ENCODE measurements at regions not wholly inside any gene's neighbourhood (a gene's known extent, or its start where the extent isn't known, plus 50 kb on each side); places are given as distances from the start of the nearest gene placed in this dataset.

DNA sequence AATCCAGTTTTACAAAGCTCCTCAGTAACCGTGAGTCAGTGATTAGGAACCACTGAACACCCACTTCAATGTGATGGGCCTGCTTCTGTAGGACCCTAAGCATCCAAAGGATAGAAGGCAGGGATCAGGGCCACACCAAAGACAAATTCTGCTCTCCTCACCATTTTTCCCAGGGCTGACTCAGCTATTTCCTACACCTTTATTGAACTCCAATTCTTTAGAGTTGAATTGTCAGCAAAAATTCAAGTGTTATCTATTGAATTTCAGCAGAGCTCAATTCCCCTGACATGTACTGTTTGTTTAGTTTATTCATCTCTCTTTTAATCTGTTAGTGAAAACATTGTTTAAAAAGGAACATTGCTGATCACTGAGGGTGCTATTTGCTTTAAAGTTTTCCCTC is 457.7 kb upstream of the TMPO start:
- DNase-seq: no peak
- H3K4me1 Mint-ChIP-seq: no peaks in the 10 kb centered on the region
- H3K27ac Mint-ChIP-seq: no peak overlapping the region
- H3K9me3 Mint-ChIP-seq (ENCODE audit: low read depth): no peaks in the 10 kb centered on the region
- no peaks in the 10 kb centered on the region for H3K27me3 Mint-ChIP-seq
- H3K36me3 Mint-ChIP-seq (ENCODE audit: low read depth): no peaks in the 10 kb centered on the region
- H3K4me3 Mint-ChIP-seq: no peak overlapping the region
- POLR2A ChIA-PET: no interaction called here
- CTCF ChIA-PET: no interaction called here
- intact Hi-C loops (cut with DNase I, micrococcal nuclease): no loop called here
- no peak for ATAC-seq

GRCh38 chr12:98058213-98058612 is 457.2 kb upstream of the TMPO start:
- ChIA-PET POLR2A (no interaction called here), CTCF (no interaction called here)
- H3K4me1 Mint-ChIP-seq: no peaks in the 10 kb centered on the region
- no peaks in the 10 kb centered on the region for H3K36me3 Mint-ChIP-seq (ENCODE audit: low read depth)
- no peak overlapping the region for H3K27ac Mint-ChIP-seq
- DNase-seq: no peak
- no peaks in the 10 kb centered on the region for H3K27me3 Mint-ChIP-seq
- no peak overlapping the region for H3K4me3 Mint-ChIP-seq
- intact Hi-C loops (cut with DNase I, micrococcal nuclease): no loop called here
- no peaks in the 10 kb centered on the region for H3K9me3 Mint-ChIP-seq (ENCODE audit: low read depth)
- no peak for ATAC-seq

DNA sequence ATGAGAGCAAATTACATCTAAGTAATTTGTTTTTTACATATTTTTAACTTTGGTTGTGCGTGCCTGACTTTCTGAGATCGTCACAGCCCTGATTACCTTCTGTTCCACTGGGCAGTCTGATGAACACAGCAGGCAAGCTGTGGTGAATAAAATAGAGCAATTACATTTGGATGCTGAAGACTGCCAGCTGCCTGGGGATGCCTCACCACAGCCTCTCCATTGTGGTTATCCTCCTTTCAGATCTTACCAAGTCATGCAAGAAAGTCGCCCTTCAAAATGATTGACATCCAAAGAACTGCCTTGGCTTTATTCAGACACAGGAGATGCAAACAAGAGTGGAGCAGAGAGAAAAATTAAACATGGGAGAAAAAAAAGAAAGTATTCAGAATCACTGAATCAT is 456.6 kb upstream of the TMPO start:
- Mint-ChIP-seq H3K36me3 (ENCODE audit: low read depth) (no peaks in the 10 kb centered on the region), H3K27me3 (no peaks in the 10 kb centered on the region), H3K27ac (no peak overlapping the region), H3K4me1 (no peaks in the 10 kb centered on the region), H3K9me3 (ENCODE audit: low read depth) (no peaks in the 10 kb centered on the region), H3K4me3 (no peak overlapping the region)
- DNase-seq: no peak
- ChIA-PET CTCF (no interaction called here), POLR2A (no interaction called here)
- no peak for ATAC-seq
- intact Hi-C loops (cut with DNase I, micrococcal nuclease): no loop called here

DNA sequence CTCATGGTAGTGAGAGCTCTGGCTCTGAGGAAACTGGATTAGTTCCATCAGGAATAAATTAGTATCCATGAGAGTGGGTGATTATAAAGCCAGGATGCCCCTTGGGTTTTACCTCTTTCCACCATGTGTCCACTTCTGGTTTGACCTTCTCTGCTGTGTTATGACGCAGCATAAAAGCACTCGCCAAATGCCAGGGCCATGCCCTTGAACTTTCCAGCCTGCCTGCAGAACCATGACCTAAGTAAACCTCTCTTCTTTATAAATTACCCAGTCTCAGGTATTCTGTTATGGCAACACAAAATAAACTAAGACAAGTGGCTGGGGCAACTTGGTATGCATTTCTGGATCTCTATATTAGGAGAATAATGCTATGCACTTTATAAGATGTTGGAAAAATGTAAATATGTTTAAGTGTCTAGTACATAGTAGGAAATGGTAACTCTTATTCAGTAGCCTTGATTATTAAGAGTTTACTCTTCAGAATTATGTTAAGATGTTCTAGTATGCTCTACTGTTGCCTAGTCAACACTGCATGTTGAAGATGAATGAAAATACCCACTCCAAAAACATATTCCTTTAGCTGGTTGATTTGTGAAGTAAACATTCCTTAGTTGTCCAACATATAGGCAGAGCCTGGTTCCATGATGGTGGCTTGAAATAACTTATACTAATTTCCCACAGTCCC is 455.6 kb upstream of the TMPO start:
- CTCF ChIA-PET: no interaction called here
- intact Hi-C loops (cut with DNase I, micrococcal nuclease): no loop called here

DNA sequence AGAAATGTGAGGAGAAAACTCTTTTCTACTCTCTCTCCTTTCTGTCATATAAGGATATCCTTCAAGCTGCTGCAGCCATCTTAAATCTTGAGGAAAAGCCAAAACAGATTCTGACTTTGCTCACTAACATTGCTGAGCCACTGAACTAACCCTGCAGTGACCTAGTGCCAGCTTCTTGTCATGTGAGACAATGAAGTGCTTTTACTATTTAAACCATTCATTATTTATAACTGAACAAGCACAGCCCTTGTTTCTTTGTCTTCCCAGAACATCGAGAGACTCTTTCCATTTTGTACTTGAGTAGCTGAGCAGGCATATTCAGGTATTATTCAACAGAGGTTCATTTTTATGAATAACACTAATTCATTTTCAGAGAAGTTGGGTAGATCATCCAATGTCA is 455.0 kb upstream of the TMPO start:
- DNase-seq (no peak), ATAC-seq (no peak)
- ChIA-PET POLR2A (no interaction called here), CTCF (no interaction called here)
- H3K36me3 Mint-ChIP-seq (ENCODE audit: low read depth): no peaks in the 10 kb centered on the region
- no peak overlapping the region for H3K27ac Mint-ChIP-seq
- no peak overlapping the region for H3K4me3 Mint-ChIP-seq
- H3K27me3 Mint-ChIP-seq: no peaks in the 10 kb centered on the region
- intact Hi-C loops (cut with DNase I, micrococcal nuclease): no loop called here
- no peaks in the 10 kb centered on the region for H3K9me3 Mint-ChIP-seq (ENCODE audit: low read depth)
- no peaks in the 10 kb centered on the region for H3K4me1 Mint-ChIP-seq

More for the DNA sequence above, 455.6 kb upstream of the TMPO start:
- H3K36me3 Mint-ChIP-seq (ENCODE audit: low read depth): no peaks in the 10 kb centered on the region
- no peak overlapping the region for H3K4me3 Mint-ChIP-seq
- no peaks in the 10 kb centered on the region for H3K27me3 Mint-ChIP-seq
- no peak overlapping the region for H3K27ac Mint-ChIP-seq
- ATAC-seq (no peak), DNase-seq (no peak)
- POLR2A ChIA-PET: no interaction called here
- H3K4me1 Mint-ChIP-seq: no peaks in the 10 kb centered on the region
- H3K9me3 Mint-ChIP-seq (ENCODE audit: low read depth): no peaks in the 10 kb centered on the region

GRCh38 chr12:98062464-98063245 is 452.7 kb upstream of the TMPO start:
- no peak overlapping the region for H3K27ac Mint-ChIP-seq
- intact Hi-C loops (cut with DNase I, micrococcal nuclease): no loop called here

GRCh38 chr12:98064501-98064900 is 450.9 kb upstream of the TMPO start:
- ATAC-seq (no peak), DNase-seq (no peak)
- Mint-ChIP-seq H3K36me3 (ENCODE audit: low read depth) (no peaks in the 10 kb centered on the region), H3K9me3 (ENCODE audit: low read depth) (no peaks in the 10 kb centered on the region), H3K27me3 (peaks cover 2% of the 10 kb centered on the region), H3K27ac (no peak overlapping the region), H3K4me3 (no peak overlapping the region), H3K4me1 (no peaks in the 10 kb centered on the region)
- intact Hi-C loops (cut with DNase I, micrococcal nuclease): no loop called here
- CTCF ChIA-PET: no interaction called here
- POLR2A ChIA-PET: no interaction called here

More at GRCh38 chr12:98062464-98063245, 452.7 kb upstream of the TMPO start:
- H3K4me3 Mint-ChIP-seq: no peak overlapping the region
- no peak for ATAC-seq
- no peaks in the 10 kb centered on the region for H3K36me3 Mint-ChIP-seq (ENCODE audit: low read depth)
- no peaks in the 10 kb centered on the region for H3K9me3 Mint-ChIP-seq (ENCODE audit: low read depth)
- ChIA-PET CTCF (interaction anchor here (0.6 kb wide), 1 partner anchor 343 kb away, joined by 3 read pairs; no protein-coding TSS in a partner anchor), POLR2A (interaction anchor here (0.6 kb wide), 1 partner anchor 240 kb away, joined by 4 read pairs; no protein-coding TSS in a partner anchor)
- peaks cover 2% of the 10 kb centered on the region for H3K27me3 Mint-ChIP-seq
- no peaks in the 10 kb centered on the region for H3K4me1 Mint-ChIP-seq
- DNase-seq: no peak

DNA sequence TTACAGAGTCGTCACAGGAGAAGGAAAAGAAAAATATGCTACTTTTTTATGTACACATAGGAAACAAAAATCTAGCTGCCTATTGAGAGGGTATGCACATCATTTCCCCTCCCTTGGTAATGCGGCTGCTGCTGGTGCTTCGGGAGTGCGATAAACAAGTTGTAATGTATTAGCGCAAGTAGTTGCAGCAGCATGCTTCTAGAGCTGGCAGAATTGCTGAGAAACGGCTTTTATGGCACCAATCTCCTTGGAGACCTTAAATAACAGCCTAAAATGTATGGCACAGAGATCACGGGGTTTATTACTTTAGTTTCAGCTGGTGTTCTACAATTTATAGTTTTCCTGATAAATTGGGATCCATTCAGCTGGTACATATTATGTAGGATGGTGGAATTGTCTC is 447.6 kb upstream of the TMPO start:
- CTCF ChIA-PET: interaction anchor here (1.4 kb wide), 1 partner anchor 70 kb away, joined by 4 read pairs; no protein-coding TSS in a partner anchor
- DNase-seq: no peak

DNA sequence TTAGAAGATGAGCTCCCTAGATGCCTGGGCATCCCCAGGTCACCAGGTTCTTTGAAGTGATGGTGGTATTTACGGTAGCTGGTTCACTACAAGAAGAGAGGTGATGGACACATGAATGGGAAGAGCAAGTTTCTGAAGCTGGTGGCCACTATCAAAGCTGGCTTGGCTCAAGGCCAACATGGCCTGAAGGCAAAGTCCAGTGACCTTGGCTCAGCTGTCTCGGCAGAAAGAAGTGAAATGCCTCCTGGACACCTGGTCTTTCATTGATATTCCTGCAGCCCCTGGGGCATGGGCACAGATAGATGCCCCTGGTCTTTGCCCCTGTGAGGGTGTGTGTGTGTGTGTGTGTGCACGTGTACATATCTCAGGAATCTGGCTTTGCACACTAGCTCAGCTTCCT is 441.8 kb upstream of the TMPO start:
- no peak for ATAC-seq
- DNase-seq: no peak
- Mint-ChIP-seq H3K27ac (no peak overlapping the region), H3K9me3 (ENCODE audit: low read depth) (no peaks in the 10 kb centered on the region), H3K4me3 (no peak overlapping the region), H3K27me3 (peaks cover 4% of the 10 kb centered on the region), H3K36me3 (ENCODE audit: low read depth) (no peaks in the 10 kb centered on the region), H3K4me1 (no peaks in the 10 kb centered on the region)
- ChIA-PET POLR2A (no interaction called here), CTCF (no interaction called here)
- intact Hi-C loops (cut with DNase I, micrococcal nuclease): no loop called here

More for the DNA sequence above, 447.6 kb upstream of the TMPO start:
- no peak overlapping the region for H3K4me3 Mint-ChIP-seq
- no peaks in the 10 kb centered on the region for H3K4me1 Mint-ChIP-seq
- no peaks in the 10 kb centered on the region for H3K36me3 Mint-ChIP-seq (ENCODE audit: low read depth)
- no peak overlapping the region for H3K27ac Mint-ChIP-seq
- intact Hi-C loops (cut with DNase I, micrococcal nuclease): no loop called here
- POLR2A ChIA-PET: no interaction called here
- H3K9me3 Mint-ChIP-seq (ENCODE audit: low read depth): no peaks in the 10 kb centered on the region
- H3K27me3 Mint-ChIP-seq: peaks cover 4% of the 10 kb centered on the region
- no peak for ATAC-seq

DNA sequence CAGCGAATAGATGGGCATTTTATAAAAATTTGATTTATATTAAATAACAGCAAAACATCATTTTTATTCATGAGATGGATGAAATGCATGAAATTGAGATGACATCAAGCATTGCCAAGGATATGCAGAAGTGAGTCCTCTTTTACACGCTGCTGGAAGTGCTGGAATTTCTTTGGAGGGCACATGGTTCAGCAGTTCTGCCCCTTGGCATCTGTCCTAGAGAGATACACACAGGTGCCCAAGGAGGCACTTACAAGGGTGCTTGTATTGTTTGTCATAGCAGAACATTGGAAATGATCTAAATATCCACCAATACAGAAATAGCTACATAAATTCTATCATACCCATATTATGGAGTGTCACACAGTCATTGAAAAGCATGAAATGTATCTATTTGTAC is 441.1 kb upstream of the TMPO start:
- Mint-ChIP-seq H3K4me1 (no peaks in the 10 kb centered on the region), H3K27me3 (peaks cover 4% of the 10 kb centered on the region), H3K4me3 (no peak overlapping the region), H3K9me3 (ENCODE audit: low read depth) (no peaks in the 10 kb centered on the region), H3K36me3 (ENCODE audit: low read depth) (no peaks in the 10 kb centered on the region), H3K27ac (no peak overlapping the region)
- ATAC-seq (no peak), DNase-seq (no peak)
- intact Hi-C loops (cut with DNase I, micrococcal nuclease): no loop called here
- CTCF ChIA-PET: no interaction called here
- POLR2A ChIA-PET: no interaction called here

- intact Hi-C loops (cut with DNase I, micrococcal nuclease): no loop called here
- H3K27ac Mint-ChIP-seq: no peak overlapping the region
- peaks cover 8% of the 10 kb centered on the region for H3K27me3 Mint-ChIP-seq
- no peaks in the 10 kb centered on the region for H3K9me3 Mint-ChIP-seq (ENCODE audit: low read depth)
- H3K4me1 Mint-ChIP-seq: no peaks in the 10 kb centered on the region
- H3K4me3 Mint-ChIP-seq: no peak overlapping the region
- DNase-seq: no peak
- POLR2A ChIA-PET: no interaction called here
- no peak for ATAC-seq
- CTCF ChIA-PET: no interaction called here
- H3K36me3 Mint-ChIP-seq (ENCODE audit: low read depth): no peaks in the 10 kb centered on the region
Observed at GRCh38 chr12:98084391-98084790, 431.0 kb upstream of the TMPO start.

- Mint-ChIP-seq H3K9me3 (ENCODE audit: low read depth) (peaks cover 2% of the 10 kb centered on the region), H3K27ac (no peak overlapping the region), H3K4me1 (no peaks in the 10 kb centered on the region), H3K4me3 (no peak overlapping the region), H3K27me3 (peaks cover 9% of the 10 kb centered on the region), H3K36me3 (ENCODE audit: low read depth) (no peaks in the 10 kb centered on the region)
- DNase-seq (no peak), ATAC-seq (no peak)
- ChIA-PET CTCF (no interaction called here), POLR2A (no interaction called here)
- intact Hi-C loops (cut with DNase I, micrococcal nuclease): no loop called here
Observed at GRCh38 chr12:98085046-98085755, 430.2 kb upstream of the TMPO start.
